ENCODE measurements at regions not wholly inside any gene's neighbourhood (a gene's known extent, or its start where the extent isn't known, plus 50 kb on each side); places are given as distances from the start of the nearest gene placed in this dataset.

GRCh38 chr18:72605376-72605775 lies 61.2 kb upstream of the CBLN2 start:
- no peak for DNase-seq (ENCODE audit: low spot score in 2 of 2)

GRCh38 chr18:72601944-72602343 lies 57.8 kb upstream of the CBLN2 start:
- FAIRE-seq (no peak), DNase-seq (ENCODE audit: low spot score in 2 of 2) (no peak)

More at GRCh38 chr18:72605376-72605775, 61.2 kb upstream of the CBLN2 start:
- no peak for FAIRE-seq

- DNase-seq (ENCODE audit: low spot score in 2 of 2) (no peak), FAIRE-seq (no peak)
Measured at GRCh38 chr18:72601481-72601880, 57.3 kb upstream of the CBLN2 start.

All from frontal cortex (tissue), 3 donors.